Panc1 (cell line): ENCODE measurements at regions not wholly inside any gene's neighbourhood (a gene's known extent, or its start where the extent isn't known, plus 50 kb on each side); places are given as distances from the start of the nearest gene placed in this dataset.
"Not testable (repeated sequence)": the region's sequence is repeated elsewhere in the genome, so short reads cannot be mapped to it uniquely, and the experiment has no call there.

Experiments
- ATAC-seq: fragments of 200-7000 bp; cut with Tn5 transposase; 2 replicates; pipeline ENCODE4 v1.9.1; 2020; ENCODE audit warnings: mild to moderate bottlenecking, moderate library complexity
- BruUV-seq: library from RNA; stranded (reverse); fragments of 400-500 nt; replicated peaks from 2 replicates; lab custom pipeline; 2021; lab: Mats Ljungman, UMichigan
- CTCF ChIA-PET: fragments of 300-600 bp; sonication (Branson Sonifier 250); formaldehyde crosslinking; loops from one replicate; lab custom pipeline; 2022; ENCODE audit warnings: antibody characterized with exemption; lab: Charles Lee
- POLR2A ChIA-PET: fragments of 300-600 bp; sonication (Branson Sonifier 250); formaldehyde crosslinking; loops from one replicate; lab custom pipeline; 2022; ENCODE audit warnings: antibody characterized with exemption; lab: Charles Lee
- DNase-seq: peaks from one replicate; pipeline ENCODE4 v3.0.0-alpha.2; 2010; ENCODE audit warnings: low read depth, low spot score
- H3K27ac ChIP-seq: 2 replicates; pipeline ENCODE4 v1.5.1; 2011; ENCODE audit warnings: mild to moderate bottlenecking, low read length, inconsistent platforms
- H3K27me3 ChIP-seq: fragments of 200-500 bp; sonication (Bioruptor generic); 2 replicates; pipeline ENCODE4 v1.6.0; 2014; ENCODE audit warnings: low read length, inconsistent platforms; ENCODE audit not compliant: control insufficient read depth, insufficient read depth
- H3K36me3 ChIP-seq: fragments of 200-500 bp; sonication (Bioruptor generic); 2 replicates; pipeline ENCODE4 v1.5.1; 2014; ENCODE audit warnings: inconsistent platforms, mild to moderate bottlenecking, low read length, moderate library complexity; ENCODE audit not compliant: control insufficient read depth, insufficient read depth
- H3K4me1 ChIP-seq: 2 replicates; pipeline ENCODE4 v1.5.1; 2011; ENCODE audit warnings: inconsistent platforms, mild to moderate bottlenecking, low read length, moderate library complexity; ENCODE audit not compliant: control insufficient read depth, insufficient read depth
- H3K4me3 ChIP-seq, 2 experiments: 2 replicates each; pipeline ENCODE4 v1.5.1; 2011 to 2012; ENCODE audit warnings: low read depth in 2 of 2, low read length in 2 of 2, mild to moderate bottlenecking in 2 of 2, inconsistent platforms in 1 of 2, moderate library complexity in 1 of 2
- H3K9me3 ChIP-seq: fragments of 200-500 bp; sonication (Bioruptor generic); 2 replicates; pipeline ENCODE4 v1.5.1; 2014; ENCODE audit warnings: low read depth, mild to moderate bottlenecking, inconsistent platforms, low read length, moderate library complexity; ENCODE audit not compliant: control insufficient read depth, insufficient read depth
- POLR2AphosphoS5 ChIP-seq: IDR thresholded peaks from 2 replicates; pipeline ENCODE4 v1.6.1; 2012; ENCODE audit warnings: mild to moderate bottlenecking, low read depth, low read length, moderate library complexity
- SIN3A ChIP-seq: IDR thresholded peaks from 2 replicates; pipeline ENCODE4 v1.6.1; 2012; ENCODE audit warnings: low read depth, mild to moderate bottlenecking, low read length, moderate library complexity, borderline replicate concordance; ENCODE audit not compliant: insufficient read depth
- TCF7L2 ChIP-seq: IDR thresholded peaks from 2 replicates; pipeline ENCODE4 v1.6.1; 2011; ENCODE audit warnings: mild to moderate bottlenecking, low read depth, low read length, inconsistent platforms
- in situ Hi-C: cut with HindIII; loops from 2 replicates; pipeline ENCODE4 v1.10.0; 2016; ENCODE audit warnings: low sequenced_read_pairs, low pct_unique_long_range_greater_than_20kb
- intact Hi-C: fragments of 100-400 bp; cut with micrococcal nuclease; formaldehyde crosslinking; loops from one replicate; pipeline ENCODE4 v1.10.0; 2022; ENCODE audit not compliant: unreplicated experiment
- TF ChIP-seq, protein P1 (sequence below): fragments of 450-650 bp; IDR thresholded peaks from 2 replicates; pipeline ENCODE4 v1.5.1; 2017; ENCODE audit warnings: mild to moderate bottlenecking
- TF ChIP-seq, protein P2 (sequence below), 2 experiments: IDR thresholded peaks; 2 replicates each; pipeline ENCODE4 v1.6.1; 2011 to 2012; ENCODE audit warnings: low read depth in 2 of 2, control low read depth in 1 of 2, low read length in 1 of 2, mild to moderate bottlenecking in 1 of 2, moderate library complexity in 1 of 2; ENCODE audit not compliant: insufficient read depth in 1 of 2

DNA sequence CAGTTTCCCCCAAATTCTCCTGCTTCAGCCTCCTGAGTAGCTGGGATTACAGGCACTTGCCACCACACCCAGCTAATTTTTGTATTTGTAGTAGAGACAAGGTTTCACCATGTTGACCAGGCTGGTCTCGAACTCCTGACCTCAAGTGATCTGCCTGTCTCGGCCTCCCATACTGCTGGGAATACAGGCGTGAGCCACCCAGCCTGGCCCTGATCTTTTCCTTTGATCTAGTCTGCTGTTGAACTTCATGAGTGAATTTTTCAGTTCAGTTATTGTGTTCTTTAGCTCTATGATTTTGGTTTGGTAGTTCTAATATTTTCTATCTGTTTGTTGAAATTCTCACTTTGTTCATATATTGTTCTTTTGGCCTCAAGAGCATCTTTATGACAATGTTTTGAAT, 83.4 kb upstream of the RAP2C start:
- BruUV-seq, in situ Hi-C loops, H3K4me1 ChIP-seq, H3K9me3 ChIP-seq, H3K36me3 ChIP-seq, POLR2A ChIA-PET, DNase-seq, intact Hi-C loops, H3K27ac ChIP-seq, H3K27me3 ChIP-seq, ATAC-seq, CTCF ChIA-PET, H3K4me3 ChIP-seq: not testable (repeated sequence)

DNA sequence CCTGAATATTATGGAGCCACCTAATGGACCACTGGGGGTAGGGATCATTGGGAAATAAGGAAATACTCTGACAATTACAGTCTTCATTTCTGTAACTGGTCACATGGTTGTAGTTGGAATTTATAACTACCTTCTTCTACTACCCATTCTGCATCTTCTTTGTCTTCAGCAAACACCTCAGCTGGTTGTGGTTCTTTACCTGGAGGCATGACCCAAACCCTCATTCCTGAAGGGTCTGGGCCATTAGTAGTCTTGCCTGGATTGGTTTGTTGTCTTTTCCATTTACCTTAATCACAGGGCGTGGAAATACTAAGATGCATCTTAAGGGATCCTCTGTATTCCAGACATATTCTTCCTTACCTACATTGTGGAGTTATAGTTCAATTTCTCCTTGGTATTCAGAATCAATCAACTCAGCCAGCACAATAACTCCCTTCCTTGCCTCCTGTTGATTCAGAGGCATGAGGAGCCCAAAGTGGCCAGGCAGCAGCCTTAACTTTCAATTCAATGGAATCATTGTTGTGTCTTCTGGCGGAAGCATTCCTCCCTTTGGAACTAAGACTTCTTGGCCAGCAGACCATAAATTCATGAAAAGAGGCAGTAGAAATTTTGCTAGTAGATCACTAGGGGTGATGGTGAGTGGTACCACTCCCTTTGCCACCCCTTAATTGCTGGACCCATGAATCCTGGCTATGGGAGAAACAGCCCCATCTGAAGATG, 75.7 kb upstream of the RAP2C start:
- no TSS peak for BruUV-seq
- TF ChIP-seq, protein P1, sequence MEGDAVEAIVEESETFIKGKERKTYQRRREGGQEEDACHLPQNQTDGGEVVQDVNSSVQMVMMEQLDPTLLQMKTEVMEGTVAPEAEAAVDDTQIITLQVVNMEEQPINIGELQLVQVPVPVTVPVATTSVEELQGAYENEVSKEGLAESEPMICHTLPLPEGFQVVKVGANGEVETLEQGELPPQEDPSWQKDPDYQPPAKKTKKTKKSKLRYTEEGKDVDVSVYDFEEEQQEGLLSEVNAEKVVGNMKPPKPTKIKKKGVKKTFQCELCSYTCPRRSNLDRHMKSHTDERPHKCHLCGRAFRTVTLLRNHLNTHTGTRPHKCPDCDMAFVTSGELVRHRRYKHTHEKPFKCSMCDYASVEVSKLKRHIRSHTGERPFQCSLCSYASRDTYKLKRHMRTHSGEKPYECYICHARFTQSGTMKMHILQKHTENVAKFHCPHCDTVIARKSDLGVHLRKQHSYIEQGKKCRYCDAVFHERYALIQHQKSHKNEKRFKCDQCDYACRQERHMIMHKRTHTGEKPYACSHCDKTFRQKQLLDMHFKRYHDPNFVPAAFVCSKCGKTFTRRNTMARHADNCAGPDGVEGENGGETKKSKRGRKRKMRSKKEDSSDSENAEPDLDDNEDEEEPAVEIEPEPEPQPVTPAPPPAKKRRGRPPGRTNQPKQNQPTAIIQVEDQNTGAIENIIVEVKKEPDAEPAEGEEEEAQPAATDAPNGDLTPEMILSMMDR = no peak
- TF ChIP-seq, protein P2, sequence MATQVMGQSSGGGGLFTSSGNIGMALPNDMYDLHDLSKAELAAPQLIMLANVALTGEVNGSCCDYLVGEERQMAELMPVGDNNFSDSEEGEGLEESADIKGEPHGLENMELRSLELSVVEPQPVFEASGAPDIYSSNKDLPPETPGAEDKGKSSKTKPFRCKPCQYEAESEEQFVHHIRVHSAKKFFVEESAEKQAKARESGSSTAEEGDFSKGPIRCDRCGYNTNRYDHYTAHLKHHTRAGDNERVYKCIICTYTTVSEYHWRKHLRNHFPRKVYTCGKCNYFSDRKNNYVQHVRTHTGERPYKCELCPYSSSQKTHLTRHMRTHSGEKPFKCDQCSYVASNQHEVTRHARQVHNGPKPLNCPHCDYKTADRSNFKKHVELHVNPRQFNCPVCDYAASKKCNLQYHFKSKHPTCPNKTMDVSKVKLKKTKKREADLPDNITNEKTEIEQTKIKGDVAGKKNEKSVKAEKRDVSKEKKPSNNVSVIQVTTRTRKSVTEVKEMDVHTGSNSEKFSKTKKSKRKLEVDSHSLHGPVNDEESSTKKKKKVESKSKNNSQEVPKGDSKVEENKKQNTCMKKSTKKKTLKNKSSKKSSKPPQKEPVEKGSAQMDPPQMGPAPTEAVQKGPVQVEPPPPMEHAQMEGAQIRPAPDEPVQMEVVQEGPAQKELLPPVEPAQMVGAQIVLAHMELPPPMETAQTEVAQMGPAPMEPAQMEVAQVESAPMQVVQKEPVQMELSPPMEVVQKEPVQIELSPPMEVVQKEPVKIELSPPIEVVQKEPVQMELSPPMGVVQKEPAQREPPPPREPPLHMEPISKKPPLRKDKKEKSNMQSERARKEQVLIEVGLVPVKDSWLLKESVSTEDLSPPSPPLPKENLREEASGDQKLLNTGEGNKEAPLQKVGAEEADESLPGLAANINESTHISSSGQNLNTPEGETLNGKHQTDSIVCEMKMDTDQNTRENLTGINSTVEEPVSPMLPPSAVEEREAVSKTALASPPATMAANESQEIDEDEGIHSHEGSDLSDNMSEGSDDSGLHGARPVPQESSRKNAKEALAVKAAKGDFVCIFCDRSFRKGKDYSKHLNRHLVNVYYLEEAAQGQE (IDR thresholded peaks at IDR 0.05; ENCODE audit: insufficient read depth in 1 of 2, low read depth in 2 of 2, low read length in 1 of 2) = no peak
- TF ChIP-seq POLR2AphosphoS5 (no peak), TCF7L2 (no peak), SIN3A (no peak)
- no peak overlapping the region for H3K4me3 ChIP-seq
- CTCF ChIA-PET = no interaction called here
- ATAC-seq (no peak), DNase-seq (no peak)
- no peak overlapping the region for H3K27ac ChIP-seq
- intact Hi-C loops (no loop called here), in situ Hi-C loops (no loop called here)
- no peaks in the 10 kb centered on the region for H3K27me3 ChIP-seq
- POLR2A ChIA-PET = no interaction called here
- H3K36me3 ChIP-seq = no peaks in the 10 kb centered on the region
- no peaks in the 10 kb centered on the region for H3K9me3 ChIP-seq
- H3K4me1 ChIP-seq = no peaks in the 10 kb centered on the region

DNA sequence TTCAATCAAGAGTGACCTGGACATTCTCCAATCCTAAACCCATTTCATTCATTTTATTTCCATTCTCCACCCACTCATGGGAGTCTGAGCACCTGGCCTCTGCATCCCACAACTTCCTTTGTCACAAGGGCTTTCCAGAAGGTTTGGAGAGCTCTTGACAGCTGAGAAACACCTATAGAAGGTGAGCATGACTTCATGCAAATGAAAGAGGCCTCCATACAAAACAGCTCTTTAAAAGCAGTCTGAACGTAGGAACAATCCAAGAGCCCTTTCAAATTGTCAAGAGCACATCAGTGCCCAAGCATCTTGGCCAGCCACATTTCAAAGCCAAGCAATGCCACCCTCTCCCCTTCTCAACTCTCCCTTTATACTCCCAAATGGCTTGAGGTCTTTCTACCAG, 74.9 kb upstream of the RAP2C start:
- CTCF ChIA-PET = no interaction called here
- no TSS peak for BruUV-seq
- H3K4me3 ChIP-seq = no peak overlapping the region
- no peaks in the 10 kb centered on the region for H3K27me3 ChIP-seq
- POLR2A ChIA-PET = interaction anchor here (0.6 kb wide), 1 partner anchor 548 kb away, joined by 3 read pairs; no protein-coding TSS in a partner anchor
- DNase-seq = no peak
- H3K27ac ChIP-seq = no peak overlapping the region
- intact Hi-C loops = no loop called here
- TF ChIP-seq, protein P1 = no peak
- TF ChIP-seq, protein P2 (IDR thresholded peaks at IDR 0.05; ENCODE audit: insufficient read depth in 1 of 2, low read depth in 2 of 2, low read length in 1 of 2) = no peak
- TF ChIP-seq POLR2AphosphoS5 (no peak), TCF7L2 (no peak), SIN3A (no peak)
- in situ Hi-C loops = no loop called here
- no peaks in the 10 kb centered on the region for H3K4me1 ChIP-seq
- no peaks in the 10 kb centered on the region for H3K9me3 ChIP-seq
- no peak for ATAC-seq
- no peaks in the 10 kb centered on the region for H3K36me3 ChIP-seq
